BJ (cell line): ENCODE measurements at regions not wholly inside any gene's neighbourhood (a gene's known extent, or its start where the extent isn't known, plus 50 kb on each side); places are given as distances from the start of the nearest gene placed in this dataset.

Source experiments
- CTCF ChIA-PET: fragments of 350-600 bp; formaldehyde crosslinking; extraction: SDS; loops from one replicate; lab custom pipeline; 2021; ENCODE audit warnings: antibody characterized with exemption, inconsistent platforms; lab: Yijun Ruan, JAX
- POLR2A ChIA-PET: fragments of 300-600 bp; sonication (Branson Sonifier 250); formaldehyde crosslinking; extraction: SDS; loops from one replicate; lab custom pipeline; 2021; ENCODE audit warnings: antibody characterized with exemption; lab: Charles Lee
- DNase-seq: peaks from one replicate; pipeline ENCODE4 v3.0.0-alpha.2; 2011; ENCODE audit warnings: low read depth
- H3K27me3 ChIP-seq: 2 replicates; pipeline ENCODE4 v1.6.0; 2011; ENCODE audit warnings: low read length; ENCODE audit not compliant: control insufficient read depth, insufficient read depth
- H3K36me3 ChIP-seq: 2 replicates; pipeline ENCODE4 v1.5.1; 2011; ENCODE audit warnings: low read length; ENCODE audit not compliant: control insufficient read depth, insufficient read depth
- H3K4me3 ChIP-seq: 2 replicates; pipeline ENCODE4 v1.5.1; 2011; ENCODE audit warnings: low read depth, mild to moderate bottlenecking, control low read depth, low read length
- CTCF ChIP-seq: IDR thresholded peaks from 2 replicates; pipeline ENCODE4 v1.5.1; 2011; ENCODE audit warnings: low read depth, mild to moderate bottlenecking, control low read depth, inconsistent platforms, low read length, moderate library complexity; ENCODE audit not compliant: insufficient read depth

- peaks cover 9% of the 10 kb centered on the region for H3K27me3 ChIP-seq
- CTCF ChIA-PET: interaction anchor here (0.6 to 24.1 kb wide), 4 partner anchors 13 to 1192 kb away, joined by 3 to 1245 read pairs (median 34); no protein-coding TSS in a partner anchor
- POLR2A ChIA-PET: interaction anchor here (0.6 to 0.9 kb wide), 2 partner anchors 9 to 713 kb away, joined by 3 read pairs; no protein-coding TSS in a partner anchor
- H3K36me3 ChIP-seq: no peaks in the 10 kb centered on the region
- H3K4me3 ChIP-seq: no peak overlapping the region
- DNase-seq: no peak
- TF ChIP-seq CTCF: no peak
These were observed 54.0 kb upstream of the PRDM11 start for GRCh38 chr11:45092404-45092785.

GRCh38 chr11:45092901-45093760 lies 53.3 kb upstream of the PRDM11 start:
- CTCF ChIA-PET: interaction anchor here (1.0 to 24.1 kb wide), 3 partner anchors 12 to 156 kb away, joined by 3 to 1245 read pairs (median 64); no protein-coding TSS in a partner anchor
- DNase-seq: no peak
- Histone ChIP-seq H3K27me3 (peaks cover 10% of the 10 kb centered on the region), H3K4me3 (no peak overlapping the region), H3K36me3 (no peaks in the 10 kb centered on the region)
- TF ChIP-seq CTCF: no peak
- POLR2A ChIA-PET: no interaction called here

GRCh38 chr11:45093761-45094455 lies 52.5 kb upstream of the PRDM11 start:
- no peaks in the 10 kb centered on the region for H3K36me3 ChIP-seq
- peaks cover 12% of the 10 kb centered on the region for H3K27me3 ChIP-seq
- no peak for TF ChIP-seq CTCF
- no peak overlapping the region for H3K4me3 ChIP-seq
- ChIA-PET POLR2A (no interaction called here), CTCF (interaction anchor here (1.0 to 24.1 kb wide), 3 partner anchors 11 to 157 kb away, joined by 3 to 1245 read pairs (median 64); no protein-coding TSS in a partner anchor)
- DNase-seq: no peak

- POLR2A ChIA-PET: no interaction called here
- TF ChIP-seq CTCF: no peak
- no peak for DNase-seq
- Histone ChIP-seq H3K4me3 (no peak overlapping the region), H3K36me3 (no peaks in the 10 kb centered on the region), H3K27me3 (peaks cover 12% of the 10 kb centered on the region)
- CTCF ChIA-PET: interaction anchor here (7.1 to 24.1 kb wide), 2 partner anchors 10 to 158 kb away, joined by 64 to 1245 read pairs; no protein-coding TSS in a partner anchor
These were observed 51.3 kb upstream of the PRDM11 start for GRCh38 chr11:45094958-45095690.

GRCh38 chr11:45095691-45096010 lies 50.8 kb upstream of the PRDM11 start:
- no peak for DNase-seq
- ChIA-PET CTCF (interaction anchor here (1.0 to 24.1 kb wide), 3 partner anchors 10 to 574 kb away, joined by 3 to 1245 read pairs (median 64); no protein-coding TSS in a partner anchor), POLR2A (no interaction called here)
- no peak overlapping the region for H3K4me3 ChIP-seq
- H3K36me3 ChIP-seq: no peaks in the 10 kb centered on the region
- H3K27me3 ChIP-seq: peaks cover 15% of the 10 kb centered on the region
- TF ChIP-seq CTCF: no peak
